Uterus (tissue), 2 donors: ENCODE measurements at regions not wholly inside any gene's neighbourhood (a gene's known extent, or its start where the extent isn't known, plus 50 kb on each side); places are given as distances from the start of the nearest gene placed in this dataset.

ENCODE experiments used
- POLR2A ChIP-seq, 2 donors: fragments of 450-650 bp; IDR thresholded peaks; one replicate each; pipeline ENCODE4 v1.6.1; 2016; ENCODE audit warnings: antibody characterized with exemption in 2 of 2, mild to moderate bottlenecking in 1 of 2, moderate library complexity in 1 of 2
- TF ChIP-seq, protein P1 (sequence below), 4 experiments: fragments of 200-600 bp in 2 of 4; fragments of 450-650 bp in 2 of 4; sonication (generic) in 2 of 4; IDR thresholded peaks; one replicate each; pipeline ENCODE4 v1.5.1; 2016 to 2019; ENCODE audit warnings: antibody characterized with exemption in 4 of 4, mild to moderate bottlenecking in 2 of 4, moderate library complexity in 1 of 4

DNA sequence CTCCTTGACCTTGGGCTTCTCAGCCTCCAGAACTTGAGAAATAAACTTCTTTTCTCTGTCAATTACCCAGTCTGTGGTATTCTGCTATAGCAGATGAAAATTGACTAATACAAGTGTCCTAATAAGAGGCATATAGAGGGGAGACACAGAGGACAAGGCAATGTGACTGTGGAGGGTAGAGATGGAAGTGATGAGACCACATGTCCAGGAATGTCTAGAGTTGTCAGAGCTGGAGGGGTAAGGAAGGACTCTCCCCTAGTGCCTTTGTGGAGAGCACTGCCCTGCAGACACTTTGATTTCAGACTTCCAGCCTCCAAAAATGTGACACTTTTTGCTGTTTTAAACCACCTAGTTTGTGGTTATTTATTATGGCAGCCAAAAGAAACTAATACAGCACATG, 74.4 kb downstream of the ACKR3 start:
- TF ChIP-seq POLR2A (IDR thresholded peaks at IDR 0.05) = no peak
- TF ChIP-seq, protein P1, sequence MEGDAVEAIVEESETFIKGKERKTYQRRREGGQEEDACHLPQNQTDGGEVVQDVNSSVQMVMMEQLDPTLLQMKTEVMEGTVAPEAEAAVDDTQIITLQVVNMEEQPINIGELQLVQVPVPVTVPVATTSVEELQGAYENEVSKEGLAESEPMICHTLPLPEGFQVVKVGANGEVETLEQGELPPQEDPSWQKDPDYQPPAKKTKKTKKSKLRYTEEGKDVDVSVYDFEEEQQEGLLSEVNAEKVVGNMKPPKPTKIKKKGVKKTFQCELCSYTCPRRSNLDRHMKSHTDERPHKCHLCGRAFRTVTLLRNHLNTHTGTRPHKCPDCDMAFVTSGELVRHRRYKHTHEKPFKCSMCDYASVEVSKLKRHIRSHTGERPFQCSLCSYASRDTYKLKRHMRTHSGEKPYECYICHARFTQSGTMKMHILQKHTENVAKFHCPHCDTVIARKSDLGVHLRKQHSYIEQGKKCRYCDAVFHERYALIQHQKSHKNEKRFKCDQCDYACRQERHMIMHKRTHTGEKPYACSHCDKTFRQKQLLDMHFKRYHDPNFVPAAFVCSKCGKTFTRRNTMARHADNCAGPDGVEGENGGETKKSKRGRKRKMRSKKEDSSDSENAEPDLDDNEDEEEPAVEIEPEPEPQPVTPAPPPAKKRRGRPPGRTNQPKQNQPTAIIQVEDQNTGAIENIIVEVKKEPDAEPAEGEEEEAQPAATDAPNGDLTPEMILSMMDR (IDR thresholded peaks at IDR 0.05) = no peak
